Stimulated activated naive CD4-positive, alpha-beta T cell treated with Interleukin-2 at 50 U/mL for 16 hours (primary cell): ENCODE measurements at regions not wholly inside any gene's neighbourhood (a gene's known extent, or its start where the extent isn't known, plus 50 kb on each side); places are given as distances from the start of the nearest gene placed in this dataset.

Experiments used
- DNase-seq: peaks from one replicate; lab custom pipeline; 2025; lab: John Stamatoyannopoulos, UW

DNA sequence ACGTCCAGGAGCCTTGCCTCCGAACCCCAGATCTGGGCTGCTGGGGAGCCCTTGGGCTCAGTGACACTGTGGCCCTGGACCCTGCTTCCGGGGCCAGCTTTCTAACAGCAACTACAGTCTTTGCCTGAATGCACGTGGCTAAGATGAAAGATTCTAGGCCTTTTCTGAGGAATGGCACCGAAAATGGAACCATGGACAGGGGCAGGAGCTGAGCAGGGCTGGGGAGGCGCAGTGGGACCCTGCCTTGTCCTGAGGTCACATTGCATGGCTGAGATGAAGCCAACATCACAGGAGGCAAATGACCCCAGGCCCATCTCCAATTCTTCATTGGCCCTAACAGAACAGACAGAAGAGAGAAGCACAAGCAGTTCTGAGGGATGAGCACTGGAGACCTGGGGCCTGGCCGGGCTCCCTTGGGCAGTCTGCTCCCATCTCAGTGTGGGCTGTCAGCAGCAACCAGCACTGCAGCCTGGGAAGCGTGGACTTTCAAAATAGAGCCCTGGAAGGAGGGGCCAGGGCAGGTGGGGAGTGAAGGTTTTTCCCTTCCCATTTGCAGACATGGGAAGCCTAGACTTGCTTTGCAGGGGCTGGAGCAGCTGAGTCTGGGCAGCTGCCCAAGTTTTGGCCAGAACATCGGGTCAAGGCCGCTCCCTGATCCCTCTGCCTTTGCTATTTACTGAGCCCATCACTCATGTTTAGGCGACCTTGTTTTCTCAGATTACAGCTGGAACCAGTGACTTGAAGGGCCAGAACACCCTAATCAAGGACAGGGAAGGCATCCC is 114.4 kb upstream of the TCERG1L start:
- DNase-seq, result no peak

DNA sequence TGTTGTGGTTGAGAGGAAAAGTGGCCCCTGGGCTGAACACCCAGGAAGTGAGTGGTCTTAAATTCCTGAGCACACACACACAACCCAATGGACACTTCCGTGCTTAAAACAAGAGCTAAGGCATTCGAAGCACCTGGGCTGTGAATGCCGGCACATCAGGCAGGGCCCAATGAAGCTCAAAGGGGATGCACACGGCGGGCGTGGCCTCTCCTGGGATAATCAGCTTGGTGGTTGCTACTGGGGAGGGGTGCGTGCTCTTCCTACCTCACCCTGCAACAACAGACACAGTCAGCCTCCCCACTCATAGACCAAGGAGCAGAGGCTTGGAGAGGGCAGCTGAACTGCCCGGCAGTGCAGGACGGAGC is 115.0 kb upstream of the TCERG1L start:
- DNase-seq, result no peak

DNA sequence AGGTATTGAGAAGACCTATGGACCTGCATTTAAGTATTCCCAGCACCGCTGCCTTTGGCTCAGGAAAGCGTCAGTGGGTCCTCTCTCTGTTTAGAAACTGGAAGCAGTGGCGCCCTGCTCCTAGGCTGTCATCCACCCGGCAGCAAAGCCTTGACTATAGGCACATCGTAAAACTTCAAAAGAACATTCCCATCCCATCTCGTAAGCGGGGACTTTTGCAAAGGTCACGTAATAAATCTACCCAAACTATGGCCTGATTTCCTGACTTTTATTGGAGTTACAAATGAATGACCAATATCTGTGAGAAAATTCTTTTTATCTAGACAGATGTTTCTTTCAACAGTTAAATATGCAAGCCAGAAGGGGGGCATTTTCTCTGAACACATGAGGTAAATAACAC is 115.8 kb upstream of the TCERG1L start:
- no peak for DNase-seq

DNA sequence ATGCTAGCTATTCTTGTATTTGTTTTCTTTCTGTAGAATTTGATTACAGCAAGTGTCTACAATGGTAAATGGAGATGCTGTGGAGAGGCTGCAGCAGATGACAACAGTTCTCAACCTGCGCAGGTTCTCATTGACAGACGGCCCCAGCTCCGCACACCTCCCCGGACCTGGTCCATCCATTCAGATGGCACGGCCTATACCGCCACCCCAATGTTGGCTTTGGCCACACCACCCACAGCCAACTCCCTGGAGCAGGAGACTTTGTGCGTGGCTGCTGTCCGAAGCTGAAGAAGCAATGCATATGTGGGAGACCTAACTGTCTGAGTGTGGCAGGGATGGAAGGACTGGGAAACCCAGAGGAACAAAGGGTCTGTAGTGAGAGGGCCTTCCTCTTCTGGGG is 116.4 kb upstream of the TCERG1L start:
- DNase-seq, result no peak

DNA sequence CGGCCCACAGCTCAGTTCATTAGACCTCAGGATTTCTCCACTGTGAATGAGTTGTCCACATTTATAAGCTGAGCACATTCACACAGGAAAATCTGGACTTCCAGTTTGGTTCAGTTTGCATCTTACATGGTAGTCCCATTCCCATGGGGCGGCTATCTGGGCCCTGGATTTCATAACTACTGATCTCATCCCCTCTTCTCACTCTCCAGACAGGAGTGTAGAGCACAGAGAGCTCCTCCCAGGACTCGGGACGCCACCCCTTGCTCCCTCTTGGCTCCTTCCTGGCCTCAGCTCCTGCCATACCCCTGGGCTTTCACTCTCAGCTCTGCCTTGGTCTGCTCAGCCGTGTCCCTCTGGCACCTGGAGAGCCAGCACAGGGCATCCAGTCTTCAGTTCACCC is 117.6 kb upstream of the TCERG1L start:
- DNase-seq, result no peak

DNA sequence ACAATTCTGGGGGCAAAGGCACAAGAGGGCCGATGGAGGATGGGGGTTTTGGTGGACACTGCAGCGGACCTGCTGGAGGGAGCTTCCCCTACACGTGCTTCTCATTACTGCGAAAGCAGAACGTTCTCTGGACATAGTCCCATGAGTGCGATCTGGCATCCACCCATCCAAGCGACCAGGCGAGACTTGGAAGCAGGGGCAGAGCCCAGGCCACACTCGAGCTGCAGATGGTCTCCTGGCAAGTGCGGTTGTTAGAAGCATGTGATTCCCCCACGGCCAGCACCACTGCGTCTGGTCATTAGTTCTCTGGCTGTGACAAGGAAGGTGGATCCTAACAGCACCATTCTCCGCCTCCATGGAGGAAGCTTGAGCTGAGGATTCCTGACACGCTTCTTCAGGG is 118.4 kb upstream of the TCERG1L start:
- no peak for DNase-seq

DNA sequence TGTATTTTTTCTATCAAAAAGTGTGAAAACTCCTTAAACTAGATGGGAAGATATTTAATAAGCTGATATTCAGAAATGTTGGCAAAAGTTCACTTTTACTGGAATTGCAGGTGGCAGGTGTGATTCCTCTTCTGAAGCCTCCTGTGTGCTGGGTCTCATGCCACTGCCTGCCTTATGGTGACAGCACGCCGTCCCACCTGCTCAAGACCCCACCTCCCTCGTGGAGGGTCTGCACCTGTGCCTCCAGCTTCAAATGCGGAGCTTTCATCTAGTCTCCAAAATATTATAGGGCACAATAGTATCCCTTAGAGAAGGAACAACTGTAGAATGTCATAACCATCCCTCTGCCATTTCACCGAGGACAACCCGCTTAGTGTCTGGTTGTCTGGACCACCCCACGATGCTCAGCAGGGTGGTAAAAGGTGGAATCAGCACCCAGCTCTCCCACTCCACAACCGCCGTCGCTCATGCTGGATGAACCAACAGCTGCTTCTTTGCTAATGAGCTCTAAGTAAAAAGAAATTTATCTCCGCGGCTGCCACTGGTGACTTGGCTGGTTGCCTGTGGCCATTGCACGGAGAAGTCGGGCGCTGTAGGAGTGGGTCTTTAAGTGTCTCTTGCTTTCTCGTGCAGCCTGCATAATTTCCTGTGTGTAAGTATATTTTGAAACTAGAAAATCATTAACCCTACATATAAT is 119.3 kb upstream of the TCERG1L start:
- no peak for DNase-seq

DNA sequence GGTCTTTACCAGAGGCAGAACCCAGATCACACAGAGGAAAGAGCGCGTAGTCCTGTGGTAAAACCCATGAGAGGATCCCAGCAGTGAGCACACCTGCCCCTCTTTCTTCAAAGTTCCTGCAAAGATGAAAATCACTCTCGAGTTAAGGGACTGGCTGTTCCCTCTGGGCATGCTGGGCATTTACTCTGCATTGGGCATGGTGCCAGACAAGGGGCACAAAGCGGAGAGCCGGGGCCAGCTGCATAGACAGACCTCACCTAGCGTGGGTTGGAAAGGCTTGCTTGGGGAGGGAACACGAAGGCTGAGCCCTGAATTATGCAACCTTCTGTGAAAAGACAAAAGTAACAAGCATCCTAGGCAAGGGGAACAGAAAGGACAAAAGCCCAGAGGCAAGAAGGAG is 120.0 kb upstream of the TCERG1L start:
- DNase-seq, result no peak

DNA sequence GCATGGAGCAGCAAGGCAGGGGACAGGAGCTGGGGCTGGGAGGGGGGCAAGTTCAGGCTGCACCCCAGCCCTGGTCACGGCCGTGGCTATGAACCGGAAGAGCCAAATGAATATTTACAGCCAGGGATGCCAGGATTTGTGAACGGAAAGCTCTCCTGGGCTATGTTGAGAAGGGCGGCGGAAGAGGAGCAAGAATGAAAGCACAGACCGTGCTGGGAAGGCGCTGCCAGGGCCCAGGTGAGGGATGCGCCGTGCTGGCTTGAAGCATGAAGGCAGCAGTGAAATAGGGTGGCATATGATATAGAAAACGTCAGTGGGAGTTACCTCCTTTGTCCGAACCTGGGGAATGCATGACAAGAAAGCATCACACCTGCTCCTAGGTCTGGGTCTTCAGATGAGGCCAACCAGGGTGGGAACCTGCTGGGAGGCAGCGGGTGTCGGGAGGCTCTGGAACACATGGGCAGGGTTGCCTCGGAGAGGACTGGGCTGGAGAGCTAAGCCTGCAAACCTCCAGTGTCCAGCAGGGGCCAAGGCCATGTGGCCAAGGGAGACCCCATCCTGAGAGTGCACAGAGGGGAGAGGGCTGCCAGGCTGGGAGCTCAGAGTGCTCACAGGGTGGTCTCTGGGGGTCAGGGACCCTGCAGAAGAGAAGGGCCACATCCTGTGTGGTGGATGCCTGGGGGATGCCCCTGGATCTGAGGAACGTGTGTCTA is 120.6 kb upstream of the TCERG1L start:
- no peak for DNase-seq

DNA sequence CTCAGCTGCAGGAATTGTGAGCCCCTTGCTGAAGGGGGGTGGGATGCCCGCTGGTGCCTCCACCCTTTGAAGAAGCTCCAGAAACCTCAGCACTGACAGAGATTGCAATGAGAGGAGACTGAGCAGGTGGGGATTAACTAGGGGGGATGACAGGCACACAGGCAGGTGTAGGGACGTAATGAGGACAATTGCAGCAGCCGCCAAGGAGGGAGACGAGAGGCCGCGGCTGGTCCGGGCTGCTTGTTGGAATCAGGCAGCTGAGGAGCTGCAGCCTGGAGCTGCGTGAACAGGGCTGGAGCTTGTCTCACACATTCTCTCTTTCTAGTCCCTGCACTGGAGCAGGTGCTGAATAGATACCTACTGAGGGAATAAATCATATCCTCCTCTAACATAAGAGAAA is 122.0 kb upstream of the TCERG1L start:
- DNase-seq, result no peak

DNA sequence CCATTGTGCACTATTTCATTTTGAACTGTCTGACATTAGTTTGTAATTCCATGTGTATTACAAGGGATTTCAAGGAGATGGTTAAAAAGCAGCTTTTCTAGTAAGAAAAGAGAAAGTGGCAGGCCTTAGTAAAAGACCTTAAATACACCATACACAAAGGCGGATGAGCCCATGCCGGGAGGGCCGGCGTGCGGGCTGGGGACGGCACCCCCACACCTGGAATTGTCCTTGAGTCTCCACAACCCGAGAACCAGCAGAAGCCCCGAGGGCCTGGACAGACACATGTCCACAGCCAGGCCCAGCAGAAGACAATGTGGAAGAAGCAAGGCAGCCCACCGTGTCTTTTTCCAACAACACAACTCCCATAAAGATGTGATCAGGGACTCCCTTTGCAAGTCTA is 123.7 kb upstream of the TCERG1L start:
- no peak for DNase-seq

DNA sequence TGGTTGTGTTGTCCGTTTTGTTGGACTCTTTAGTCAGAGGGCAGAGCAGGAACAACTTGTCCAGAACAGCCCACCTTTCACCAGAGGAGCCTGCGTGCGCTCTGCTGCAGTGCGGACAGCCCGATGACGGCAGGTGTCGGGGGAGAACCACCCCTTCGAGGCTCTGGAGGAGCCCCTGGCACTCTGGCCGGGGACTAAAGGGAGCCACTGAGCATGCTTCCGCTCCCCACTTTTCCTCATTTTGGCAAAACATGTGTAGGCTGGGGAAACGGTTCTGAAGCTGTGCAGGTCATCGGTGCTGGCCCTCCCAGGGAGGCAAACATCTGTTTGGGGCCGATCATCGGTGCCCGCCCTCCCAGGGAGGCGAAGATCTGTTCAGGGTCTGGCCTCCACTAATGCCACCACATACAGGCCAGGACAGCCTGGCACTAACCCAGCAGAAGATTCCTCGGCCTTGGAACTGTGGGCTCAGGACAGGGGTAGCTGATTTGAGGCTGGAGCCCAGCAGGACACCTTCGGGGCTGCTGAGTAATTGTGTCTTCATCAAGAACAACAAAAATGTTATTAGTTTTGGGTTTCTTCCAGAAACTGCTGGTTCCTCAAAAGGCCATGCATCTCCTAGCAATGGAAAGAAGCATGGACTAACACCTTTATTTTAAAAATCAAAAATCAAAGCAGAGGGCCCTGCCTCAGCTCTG is 124.4 kb upstream of the TCERG1L start:
- DNase-seq, result no peak

DNA sequence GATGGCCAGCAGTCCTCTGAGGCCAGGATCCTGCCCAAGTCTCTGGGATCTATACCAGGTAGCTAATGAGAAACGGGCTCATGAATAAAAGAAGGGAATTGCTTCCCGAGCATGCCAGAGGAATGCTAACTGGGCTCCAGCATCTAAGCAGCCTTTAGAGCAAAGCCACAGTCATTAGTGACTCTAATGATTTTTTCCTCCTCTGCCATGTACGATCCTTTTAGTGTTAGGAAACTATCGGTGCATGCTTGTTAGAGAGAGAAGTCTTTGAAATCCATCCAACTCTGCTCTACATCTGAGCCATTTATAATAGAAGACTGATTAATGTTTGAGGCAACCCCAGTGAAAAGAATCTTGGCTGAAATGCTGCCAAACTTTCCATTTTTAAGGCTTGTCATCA is 124.9 kb upstream of the TCERG1L start:
- no peak for DNase-seq

DNA sequence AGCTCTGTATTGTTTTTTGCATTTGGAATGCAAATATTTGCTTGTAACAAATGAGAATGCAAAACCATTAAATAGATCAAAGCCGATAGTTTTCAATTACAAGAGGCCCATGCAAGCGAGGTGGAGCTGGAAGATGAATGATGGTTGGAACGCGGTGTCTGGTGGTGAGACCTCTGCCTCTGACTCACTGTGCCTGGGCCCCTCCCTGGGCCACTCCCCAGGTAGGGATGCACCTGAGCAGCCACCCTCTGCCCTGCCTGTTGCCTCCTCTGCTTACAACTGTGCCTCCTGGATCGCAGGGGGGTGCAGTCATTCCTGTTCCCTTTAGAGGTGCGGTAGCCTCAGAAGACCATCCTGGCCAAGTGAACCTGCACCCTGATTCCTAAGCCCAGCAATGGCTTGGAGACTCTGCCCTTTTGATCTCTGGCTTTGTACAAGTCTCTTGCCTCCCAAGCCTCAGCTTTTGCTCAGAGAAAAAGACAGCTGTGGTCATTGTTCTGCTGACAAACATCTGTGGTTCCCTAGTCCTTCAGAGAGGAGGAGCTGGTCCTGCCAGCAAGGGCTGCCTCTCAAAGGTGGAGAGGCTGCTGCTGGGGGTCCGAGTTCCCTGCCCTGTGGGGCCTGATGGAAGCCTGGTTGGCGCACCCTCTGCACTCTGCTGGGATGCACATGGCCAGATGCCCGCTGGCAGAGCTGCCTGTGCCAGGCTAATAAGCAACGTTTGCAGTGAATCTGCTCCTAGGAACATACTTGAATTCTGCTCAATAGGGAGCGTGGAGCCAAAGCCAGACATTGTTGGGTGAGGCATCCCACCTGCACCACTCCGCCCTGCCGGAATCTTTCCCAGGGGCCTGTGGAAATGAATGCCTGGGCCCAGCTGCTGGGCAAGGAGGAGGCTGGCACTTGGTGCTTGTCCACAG is 126.3 kb upstream of the TCERG1L start:
- DNase-seq, result no peak

DNA sequence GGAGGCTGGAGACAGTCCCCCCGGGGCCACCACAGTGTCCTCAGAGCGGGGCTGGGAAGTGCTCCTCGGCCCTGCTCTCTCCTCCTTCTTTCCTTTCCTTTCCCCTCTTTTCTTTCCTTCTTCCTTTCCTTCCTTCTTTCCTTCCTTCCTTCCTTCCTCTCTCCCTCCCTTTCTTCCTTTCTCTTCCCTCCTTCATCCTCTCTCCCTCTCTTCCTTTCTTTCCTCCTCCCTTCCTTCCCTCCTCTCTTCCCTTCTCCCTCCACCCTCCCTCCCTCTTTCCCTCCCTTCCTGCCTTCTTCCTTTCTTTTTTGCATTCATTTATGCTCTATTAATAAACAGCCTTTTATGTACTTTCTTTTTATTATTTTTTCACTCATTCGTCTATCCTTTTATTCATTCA is 127.1 kb upstream of the TCERG1L start:
- no peak for DNase-seq

DNA sequence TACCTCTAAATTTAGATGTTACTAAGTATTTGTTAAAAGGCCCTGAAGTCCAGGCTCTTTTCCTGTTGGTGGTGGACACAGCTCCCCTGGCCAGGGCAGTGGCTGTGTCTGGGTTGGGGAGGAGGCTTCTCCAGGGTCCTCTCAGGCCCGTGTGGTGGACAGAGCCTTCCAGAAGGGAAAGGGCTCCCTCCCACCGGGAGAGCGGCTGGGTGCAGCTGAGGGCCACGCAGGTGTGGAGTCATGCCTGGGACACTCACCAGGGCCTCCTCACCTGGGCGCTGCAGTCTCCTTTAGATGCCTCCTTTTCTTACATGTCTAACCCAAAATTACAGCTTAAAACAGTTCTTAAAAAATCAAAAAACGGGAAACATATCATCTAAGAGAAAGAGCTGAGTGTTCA is 128.2 kb upstream of the TCERG1L start:
- no peak for DNase-seq

DNA sequence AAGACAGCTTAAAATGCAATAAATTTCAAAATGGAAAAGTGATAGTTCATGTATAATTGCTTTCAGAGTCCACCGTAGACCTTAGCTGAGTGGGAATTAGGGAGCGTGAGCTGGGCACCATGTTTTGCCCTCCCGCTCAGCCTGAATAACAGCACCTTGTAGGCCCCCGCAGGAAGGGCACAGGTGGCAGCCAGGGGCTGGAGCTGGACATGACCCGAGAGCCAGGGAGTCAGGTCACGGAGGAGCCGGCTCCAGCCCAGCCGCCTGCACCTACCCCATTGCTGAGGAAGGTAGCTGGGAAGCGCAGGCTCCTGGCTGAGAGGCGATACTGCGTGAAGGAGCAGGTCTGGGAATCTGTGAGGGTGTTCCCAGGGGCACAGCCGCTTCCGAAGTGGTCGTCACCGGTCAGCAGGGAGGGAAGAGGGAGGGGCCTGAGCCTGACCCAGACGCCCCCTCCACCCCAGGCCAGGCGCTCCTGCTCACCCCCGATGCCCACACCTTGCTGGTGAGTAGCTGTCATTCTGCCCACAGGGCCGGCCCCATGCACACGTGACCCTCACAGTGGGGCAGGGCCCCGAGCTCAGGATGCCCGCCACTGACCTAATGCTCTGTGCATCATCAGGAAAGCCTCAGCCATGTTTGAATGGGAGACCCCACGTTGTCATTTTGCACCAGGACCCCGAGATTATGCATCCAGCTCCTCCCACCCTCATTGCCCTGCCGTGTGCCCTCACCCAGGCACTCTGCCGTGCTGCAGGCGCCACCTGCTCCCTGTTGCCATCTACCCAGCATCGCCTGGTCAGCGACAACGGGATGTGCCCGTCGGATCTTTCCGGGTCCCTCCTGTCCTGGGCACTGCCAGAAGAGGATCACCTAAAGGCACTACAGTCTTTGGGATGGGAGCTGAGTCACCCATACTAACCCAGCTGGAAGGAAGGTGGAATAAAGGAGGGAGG is 129.2 kb upstream of the TCERG1L start:
- DNase-seq, result no peak

DNA sequence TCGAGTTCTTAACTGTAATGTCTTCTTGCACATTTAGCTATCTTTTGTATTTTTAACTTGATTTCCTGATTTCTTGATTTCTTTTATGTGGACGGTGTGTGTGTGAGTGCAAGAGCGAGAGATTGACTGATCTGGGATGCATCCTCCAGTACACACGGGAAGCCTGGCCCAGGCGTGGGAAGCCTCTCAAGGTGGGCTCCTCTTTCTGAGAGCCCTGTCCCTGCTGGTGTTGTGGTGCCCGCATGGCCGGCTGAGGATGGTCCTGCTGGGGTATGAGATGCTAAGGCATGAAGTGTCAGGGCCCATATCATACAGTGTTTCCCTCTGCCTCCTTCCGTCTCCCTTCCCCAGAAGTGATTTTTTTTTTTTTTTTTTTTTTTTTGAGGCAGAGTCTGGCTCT is 130.8 kb upstream of the TCERG1L start:
- no peak for DNase-seq

DNA sequence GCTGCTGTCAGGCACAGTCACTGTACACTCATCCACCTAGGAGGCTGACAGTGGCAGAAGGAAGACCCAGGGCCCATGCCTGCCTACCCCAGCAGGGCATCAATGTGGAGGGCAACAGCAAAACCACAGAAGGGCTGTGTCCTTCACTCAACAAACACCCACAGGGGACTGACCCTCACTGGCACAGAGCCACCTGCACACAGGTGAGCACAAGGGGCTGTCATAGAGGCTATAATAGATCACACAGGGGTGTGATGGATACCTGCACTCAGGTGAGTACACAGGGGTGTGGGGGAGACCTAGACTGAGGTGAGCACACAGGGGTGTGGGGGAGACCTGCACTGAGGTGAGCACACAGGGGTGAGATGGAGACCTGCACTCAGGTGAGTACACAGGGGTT is 132.8 kb upstream of the TCERG1L start:
- no peak for DNase-seq

DNA sequence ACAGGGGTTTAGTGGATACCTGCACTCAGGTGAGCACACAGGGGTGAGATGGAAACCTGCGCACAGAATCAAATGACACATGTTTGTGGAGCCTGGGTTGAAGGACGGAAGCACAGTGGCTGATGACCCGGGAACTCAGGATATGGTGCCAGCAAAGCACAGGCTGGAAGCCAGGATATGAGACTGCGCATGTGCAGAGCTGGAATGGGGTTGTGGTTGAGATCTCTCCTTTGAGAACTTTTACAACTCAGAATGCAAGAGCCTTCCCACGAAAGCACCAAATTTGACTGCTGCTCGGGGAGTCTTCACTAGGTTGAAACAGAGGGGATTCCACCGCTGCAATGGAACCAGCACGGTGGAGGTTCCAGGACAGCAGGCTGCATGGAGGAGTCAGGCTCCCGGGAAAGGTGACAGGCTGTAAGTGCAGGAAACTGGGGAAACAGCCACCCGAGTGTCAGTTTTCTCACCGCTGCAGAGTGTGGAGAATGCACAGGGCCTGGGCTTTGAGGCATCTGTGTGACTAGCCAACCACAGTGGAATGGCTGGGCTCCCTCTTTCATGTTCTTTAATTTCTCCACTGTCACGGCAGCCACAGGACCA is 133.4 kb upstream of the TCERG1L start:
- no peak for DNase-seq
